ENCODE measurements at regions not wholly inside any gene's neighbourhood (a gene's known extent, or its start where the extent isn't known, plus 50 kb on each side); places are given as distances from the start of the nearest gene placed in this dataset.

DNA sequence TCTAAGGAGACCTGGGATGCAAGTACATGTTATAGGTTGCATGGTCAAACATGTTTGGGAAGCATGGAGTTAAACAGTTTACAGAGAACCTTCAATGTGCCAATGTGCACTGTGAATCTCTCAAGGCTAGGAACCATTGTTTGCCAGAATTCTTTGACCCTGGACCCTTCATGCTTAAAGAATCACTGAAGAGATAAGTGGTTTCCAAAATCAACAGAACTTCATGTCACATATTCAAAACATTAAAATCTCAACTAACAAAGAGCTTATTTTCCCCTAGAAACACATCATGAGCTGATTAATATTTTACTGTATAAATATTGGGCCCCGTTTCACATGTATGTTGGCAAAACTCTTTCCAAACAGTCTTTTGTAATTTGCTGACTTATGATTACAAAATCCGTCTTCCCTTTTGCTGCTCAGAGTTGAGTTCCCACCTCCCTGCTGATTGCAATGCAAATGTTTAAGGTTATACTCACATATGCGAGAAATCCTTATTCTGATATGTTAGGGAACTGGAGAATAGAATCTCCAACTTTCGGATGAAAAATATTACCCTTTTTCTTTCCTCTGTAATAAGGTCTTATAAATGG lies 380.2 kb downstream of the DIPK2A start:
- no peak overlapping the region for H2BK120ac ChIP-seq (ENCODE audit: low read depth, low read length, poor library complexity, severe bottlenecking)
- no peak overlapping the region for H4K5ac ChIP-seq (ENCODE audit: insufficient read length, low read depth, low read length)
- no peaks in the 10 kb centered on the region for H3K4me1 Mint-ChIP-seq
- DNase-seq: no peak
- no peaks in the 10 kb centered on the region for H3K36me3 Mint-ChIP-seq (ENCODE audit: insufficient read depth in 1 of 3, low read depth in 3 of 3)
- H2BK15ac ChIP-seq (ENCODE audit: low read depth, low read length): no peak overlapping the region
- H3K18ac ChIP-seq (ENCODE audit: insufficient read length, low read depth, low read length): no peak overlapping the region
- H3K9me3 Mint-ChIP-seq: no peaks in the 10 kb centered on the region
- H4K8ac ChIP-seq (replicated peaks; ENCODE audit: insufficient read length, low read depth, low read length): no peak overlapping the region
- no peak overlapping the region for H3K14ac ChIP-seq (ENCODE audit: insufficient read depth, low read length)
- no peak overlapping the region for H2BK12ac ChIP-seq (ENCODE audit: insufficient read length, low read depth, low read length)
- H3K27ac Mint-ChIP-seq: peak overlapping the region in 1 of 3 experiments; percentile 62; a peak in 2 of 7 replicates
- H2BK5ac ChIP-seq (ENCODE audit: insufficient read length, low read length): no peak overlapping the region
- no peaks in the 10 kb centered on the region for H3K79me1 ChIP-seq (ENCODE audit: insufficient read depth, low read depth, low read length, poor library complexity, severe bottlenecking)
- H3K27me3 ChIP-seq (ENCODE audit: insufficient read depth, low read length): no peaks in the 10 kb centered on the region
- H3K79me2 ChIP-seq (ENCODE audit: insufficient read depth, low read length): no peaks in the 10 kb centered on the region
- H3K23me2 ChIP-seq (ENCODE audit: insufficient read length, low read depth, low read length, poor library complexity, severe bottlenecking): no peaks in the 10 kb centered on the region
- H3K27ac ChIP-seq (ENCODE audit: insufficient read length, low read depth, low read length): no peak overlapping the region
- no peak overlapping the region for H4K91ac ChIP-seq (ENCODE audit: insufficient read length, low read depth, low read length)
- H3T11ph ChIP-seq (ENCODE audit: low read length): no peak overlapping the region
- H3K9ac ChIP-seq (ENCODE audit: extremely low read depth, insufficient read length, low read length): no peak overlapping the region
- no peak overlapping the region for H3K56ac ChIP-seq (ENCODE audit: insufficient read length, low read depth, low read length)
- H3K27me3 Mint-ChIP-seq (ENCODE audit: low read depth): no peaks in the 10 kb centered on the region
- H2BK20ac ChIP-seq (ENCODE audit: low read depth, low read length, poor library complexity, severe bottlenecking): no peak overlapping the region
- no peak overlapping the region for H3K23ac ChIP-seq (ENCODE audit: insufficient read length, low read depth, low read length)
- no peak overlapping the region for H3K4me3 Mint-ChIP-seq
- TF ChIP-seq, protein P1, sequence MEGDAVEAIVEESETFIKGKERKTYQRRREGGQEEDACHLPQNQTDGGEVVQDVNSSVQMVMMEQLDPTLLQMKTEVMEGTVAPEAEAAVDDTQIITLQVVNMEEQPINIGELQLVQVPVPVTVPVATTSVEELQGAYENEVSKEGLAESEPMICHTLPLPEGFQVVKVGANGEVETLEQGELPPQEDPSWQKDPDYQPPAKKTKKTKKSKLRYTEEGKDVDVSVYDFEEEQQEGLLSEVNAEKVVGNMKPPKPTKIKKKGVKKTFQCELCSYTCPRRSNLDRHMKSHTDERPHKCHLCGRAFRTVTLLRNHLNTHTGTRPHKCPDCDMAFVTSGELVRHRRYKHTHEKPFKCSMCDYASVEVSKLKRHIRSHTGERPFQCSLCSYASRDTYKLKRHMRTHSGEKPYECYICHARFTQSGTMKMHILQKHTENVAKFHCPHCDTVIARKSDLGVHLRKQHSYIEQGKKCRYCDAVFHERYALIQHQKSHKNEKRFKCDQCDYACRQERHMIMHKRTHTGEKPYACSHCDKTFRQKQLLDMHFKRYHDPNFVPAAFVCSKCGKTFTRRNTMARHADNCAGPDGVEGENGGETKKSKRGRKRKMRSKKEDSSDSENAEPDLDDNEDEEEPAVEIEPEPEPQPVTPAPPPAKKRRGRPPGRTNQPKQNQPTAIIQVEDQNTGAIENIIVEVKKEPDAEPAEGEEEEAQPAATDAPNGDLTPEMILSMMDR (conservative IDR thresholded peaks at IDR 0.05): no peak
- H3K4me2 ChIP-seq (ENCODE audit: insufficient read depth, insufficient read length, low read length): no peak overlapping the region
- H2AK5ac ChIP-seq (ENCODE audit: insufficient read length, low read length): no peak overlapping the region
- H3K9me3 ChIP-seq (ENCODE audit: control insufficient read depth, low read depth, low read length): no peaks in the 10 kb centered on the region
- H2AFZ ChIP-seq (ENCODE audit: low read length): no peak overlapping the region
- H3K4me1 ChIP-seq (ENCODE audit: insufficient read depth, low read length): no peaks in the 10 kb centered on the region
- no peaks in the 10 kb centered on the region for H4K20me1 ChIP-seq (ENCODE audit: control insufficient read depth, insufficient read depth, insufficient read length)
- no CpG with 5 or more reads among the region's 4 CpGs for WGBS (ENCODE audit: extremely low coverage, insufficient read length, low lambda C conversion rate)
- no peak overlapping the region for H3K4ac ChIP-seq (ENCODE audit: low read depth, low read length)

All from H9 (cell line).